ENCODE measurements at regions not wholly inside any gene's neighbourhood (a gene's known extent, or its start where the extent isn't known, plus 50 kb on each side); places are given as distances from the start of the nearest gene placed in this dataset.
"Not testable (repeated sequence)": the region's sequence is repeated elsewhere in the genome, so short reads cannot be mapped to it uniquely, and the experiment has no call there.

GRCh38 chr5:38789777-38790176, 56.0 kb upstream of the OSMR start:
- no peak for DNase-seq (ENCODE audit: low read depth)
- TF ChIP-seq MYC (IDR thresholded peaks at IDR 0.05; ENCODE audit: low read depth, low read length) (no peak), POLR2A (IDR thresholded peaks at IDR 0.05; ENCODE audit: extremely low read depth, insufficient read length) (no peak), MAX (IDR thresholded peaks at IDR 0.05; ENCODE audit: low read depth, low read length) (no peak), CTCF (IDR thresholded peaks at IDR 0.05; ENCODE audit: low read depth, low read length) (no peak)

GRCh38 chr5:38790268-38790667, 55.5 kb upstream of the OSMR start:
- DNase-seq (ENCODE audit: low read depth), result no peak
- no peak for TF ChIP-seq MAX (IDR thresholded peaks at IDR 0.05; ENCODE audit: low read depth, low read length)
- no peak for TF ChIP-seq MYC (IDR thresholded peaks at IDR 0.05; ENCODE audit: low read depth, low read length)
- TF ChIP-seq CTCF (IDR thresholded peaks at IDR 0.05; ENCODE audit: low read depth, low read length), result no peak
- TF ChIP-seq POLR2A (IDR thresholded peaks at IDR 0.05; ENCODE audit: extremely low read depth, insufficient read length), result no peak
- H3K4me3 ChIP-seq (ENCODE audit: low read depth, low read length), result no peak overlapping the region

More at GRCh38 chr5:38789777-38790176, 56.0 kb upstream of the OSMR start:
- no peak overlapping the region for H3K4me3 ChIP-seq (ENCODE audit: low read depth, low read length)

- no peak overlapping the region for H3K4me3 ChIP-seq (ENCODE audit: low read depth, low read length)
- no peak for DNase-seq (ENCODE audit: low read depth)
- TF ChIP-seq CTCF (IDR thresholded peaks at IDR 0.05; ENCODE audit: low read depth, low read length), result no peak
- no peak for TF ChIP-seq MYC (IDR thresholded peaks at IDR 0.05; ENCODE audit: low read depth, low read length)
- TF ChIP-seq MAX (IDR thresholded peaks at IDR 0.05; ENCODE audit: low read depth, low read length), result no peak
- TF ChIP-seq POLR2A (IDR thresholded peaks at IDR 0.05; ENCODE audit: extremely low read depth, insufficient read length), result no peak
Measured at GRCh38 chr5:38790891-38791290, 54.9 kb upstream of the OSMR start.

- H3K4me3 ChIP-seq (ENCODE audit: low read depth, low read length), result no peak overlapping the region
- TF ChIP-seq MAX (IDR thresholded peaks at IDR 0.05; ENCODE audit: low read depth, low read length) (no peak), MYC (IDR thresholded peaks at IDR 0.05; ENCODE audit: low read depth, low read length) (no peak), POLR2A (IDR thresholded peaks at IDR 0.05; ENCODE audit: extremely low read depth, insufficient read length) (no peak), CTCF (IDR thresholded peaks at IDR 0.05; ENCODE audit: low read depth, low read length) (no peak)
- no peak for DNase-seq (ENCODE audit: low read depth)
Measured at GRCh38 chr5:38793099-38793498, 52.7 kb upstream of the OSMR start.

- not testable (repeated sequence) for DNase-seq (ENCODE audit: low read depth); H3K4me3 ChIP-seq (ENCODE audit: low read depth, low read length)
Measured at GRCh38 chr5:38794037-38794436, 51.8 kb upstream of the OSMR start.

- TF ChIP-seq CTCF (IDR thresholded peaks at IDR 0.05; ENCODE audit: low read depth, low read length) (no peak), POLR2A (IDR thresholded peaks at IDR 0.05; ENCODE audit: extremely low read depth, insufficient read length) (no peak), MAX (IDR thresholded peaks at IDR 0.05; ENCODE audit: low read depth, low read length) (no peak), MYC (IDR thresholded peaks at IDR 0.05; ENCODE audit: low read depth, low read length) (no peak)
- H3K4me3 ChIP-seq (ENCODE audit: low read depth, low read length), result no peak overlapping the region
- no peak for DNase-seq (ENCODE audit: low read depth)
Measured at GRCh38 chr5:38794986-38795385, 50.8 kb upstream of the OSMR start.

Data from NB4 (cell line).